Mammary epithelial cell (primary cell): ENCODE measurements at regions not wholly inside any gene's neighbourhood (a gene's known extent, or its start where the extent isn't known, plus 50 kb on each side); places are given as distances from the start of the nearest gene placed in this dataset.

Experiments
- CTCF ChIP-seq, 2 donors: IDR thresholded peaks in 1 of 2; conservative IDR thresholded peaks in 1 of 2; 2 replicates each; pipeline ENCODE4 v1.5.1; 2011 to 2012; ENCODE audit warnings: inconsistent platforms in 2 of 2, low read length in 2 of 2, mild to moderate bottlenecking in 2 of 2, control low read depth in 1 of 2, low read depth in 1 of 2; ENCODE audit not compliant: insufficient read depth in 1 of 2; ENCODE audit errors: extremely low read depth in 1 of 2
- EZH2 ChIP-seq: IDR thresholded peaks from 2 replicates; pipeline ENCODE4 v1.6.1; 2012; ENCODE audit warnings: low read length, inconsistent platforms, borderline replicate concordance

- no peak for TF ChIP-seq CTCF (conservative IDR thresholded peaks at IDR 0.05 in 1 of 2, IDR thresholded peaks at IDR 0.05 in 1 of 2; ENCODE audit: extremely low read depth in 1 of 2, insufficient read depth in 1 of 2, low read depth in 1 of 2, low read length in 2 of 2)
- no peak for TF ChIP-seq EZH2
These were observed 51.7 kb downstream of the TLCD4 start for GRCh38 chr1:95168761-95169351.
